ENCODE measurements at regions not wholly inside any gene's neighbourhood (a gene's known extent, or its start where the extent isn't known, plus 50 kb on each side); places are given as distances from the start of the nearest gene placed in this dataset.
A peak's percentile ranks its signal among the peaks of the same experiment; 100 is the strongest.

DNA sequence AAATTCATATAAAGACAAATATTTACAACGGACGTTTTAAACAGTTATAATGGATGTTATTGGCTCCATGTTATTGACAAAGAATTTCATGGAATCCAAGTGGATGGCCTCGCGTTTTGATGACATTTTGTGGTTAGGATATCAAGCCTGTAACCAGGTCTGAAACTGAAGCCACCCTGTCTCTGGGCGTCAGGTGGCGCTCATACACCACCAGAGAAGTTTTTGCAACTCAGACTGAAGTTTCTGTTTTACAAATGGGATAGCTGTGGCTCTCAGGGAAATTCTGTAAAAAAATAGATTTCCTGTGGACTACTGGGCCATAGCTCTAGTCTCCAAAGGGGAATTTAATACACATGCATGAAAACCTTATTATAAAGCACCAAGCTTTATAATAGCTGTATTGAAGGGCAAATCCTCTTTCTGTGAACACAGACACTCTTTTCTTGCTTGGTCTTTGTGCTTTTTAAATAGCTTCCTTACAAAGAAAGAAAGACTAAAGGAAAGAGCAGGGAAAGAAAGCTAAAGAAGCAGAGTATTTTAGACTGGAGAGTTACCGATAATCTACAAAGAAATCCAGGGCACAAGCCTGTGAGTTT is 86.7 kb downstream of the C18orf54 start (continued):
- TF ChIP-seq, protein P1, sequence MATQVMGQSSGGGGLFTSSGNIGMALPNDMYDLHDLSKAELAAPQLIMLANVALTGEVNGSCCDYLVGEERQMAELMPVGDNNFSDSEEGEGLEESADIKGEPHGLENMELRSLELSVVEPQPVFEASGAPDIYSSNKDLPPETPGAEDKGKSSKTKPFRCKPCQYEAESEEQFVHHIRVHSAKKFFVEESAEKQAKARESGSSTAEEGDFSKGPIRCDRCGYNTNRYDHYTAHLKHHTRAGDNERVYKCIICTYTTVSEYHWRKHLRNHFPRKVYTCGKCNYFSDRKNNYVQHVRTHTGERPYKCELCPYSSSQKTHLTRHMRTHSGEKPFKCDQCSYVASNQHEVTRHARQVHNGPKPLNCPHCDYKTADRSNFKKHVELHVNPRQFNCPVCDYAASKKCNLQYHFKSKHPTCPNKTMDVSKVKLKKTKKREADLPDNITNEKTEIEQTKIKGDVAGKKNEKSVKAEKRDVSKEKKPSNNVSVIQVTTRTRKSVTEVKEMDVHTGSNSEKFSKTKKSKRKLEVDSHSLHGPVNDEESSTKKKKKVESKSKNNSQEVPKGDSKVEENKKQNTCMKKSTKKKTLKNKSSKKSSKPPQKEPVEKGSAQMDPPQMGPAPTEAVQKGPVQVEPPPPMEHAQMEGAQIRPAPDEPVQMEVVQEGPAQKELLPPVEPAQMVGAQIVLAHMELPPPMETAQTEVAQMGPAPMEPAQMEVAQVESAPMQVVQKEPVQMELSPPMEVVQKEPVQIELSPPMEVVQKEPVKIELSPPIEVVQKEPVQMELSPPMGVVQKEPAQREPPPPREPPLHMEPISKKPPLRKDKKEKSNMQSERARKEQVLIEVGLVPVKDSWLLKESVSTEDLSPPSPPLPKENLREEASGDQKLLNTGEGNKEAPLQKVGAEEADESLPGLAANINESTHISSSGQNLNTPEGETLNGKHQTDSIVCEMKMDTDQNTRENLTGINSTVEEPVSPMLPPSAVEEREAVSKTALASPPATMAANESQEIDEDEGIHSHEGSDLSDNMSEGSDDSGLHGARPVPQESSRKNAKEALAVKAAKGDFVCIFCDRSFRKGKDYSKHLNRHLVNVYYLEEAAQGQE (IDR thresholded peaks at IDR 0.05; ENCODE audit: borderline replicate concordance), result peak; percentile 43; the same call in 1 of the 2 replicates
- TF ChIP-seq, protein P1 (CRISPR knock-in tag; IDR thresholded peaks at IDR 0.05; ENCODE audit: low read depth), result no peak
- peak; percentile 42; the same call in 1 of the 2 replicates for TF ChIP-seq SMC3 (conservative IDR thresholded peaks at IDR 0.05; ENCODE audit: insufficient read depth, low read depth, low read length)
- no peak for TF ChIP-seq ATF7 (IDR thresholded peaks at IDR 0.05)
- TF ChIP-seq MBD2 (IDR thresholded peaks at IDR 0.05; ENCODE audit: borderline replicate concordance, low read depth), result no peak
- TF ChIP-seq, protein P2, sequence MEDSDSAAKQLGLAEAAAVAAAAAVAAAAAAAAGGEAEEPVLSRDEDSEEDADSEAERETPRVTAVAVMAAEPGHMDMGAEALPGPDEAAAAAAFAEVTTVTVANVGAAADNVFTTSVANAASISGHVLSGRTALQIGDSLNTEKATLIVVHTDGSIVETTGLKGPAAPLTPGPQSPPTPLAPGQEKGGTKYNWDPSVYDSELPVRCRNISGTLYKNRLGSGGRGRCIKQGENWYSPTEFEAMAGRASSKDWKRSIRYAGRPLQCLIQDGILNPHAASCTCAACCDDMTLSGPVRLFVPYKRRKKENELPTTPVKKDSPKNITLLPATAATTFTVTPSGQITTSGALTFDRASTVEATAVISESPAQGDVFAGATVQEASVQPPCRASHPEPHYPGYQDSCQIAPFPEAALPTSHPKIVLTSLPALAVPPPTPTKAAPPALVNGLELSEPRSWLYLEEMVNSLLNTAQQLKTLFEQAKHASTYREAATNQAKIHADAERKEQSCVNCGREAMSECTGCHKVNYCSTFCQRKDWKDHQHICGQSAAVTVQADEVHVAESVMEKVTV (CRISPR knock-in tag; IDR thresholded peaks at IDR 0.05), result peak; percentile 66
- TF ChIP-seq RAD21 (CRISPR knock-in tag; conservative IDR thresholded peaks at IDR 0.05 in 1 of 2, IDR thresholded peaks at IDR 0.05 in 1 of 2), result peak; percentile 74
- TF ChIP-seq, protein P3, sequence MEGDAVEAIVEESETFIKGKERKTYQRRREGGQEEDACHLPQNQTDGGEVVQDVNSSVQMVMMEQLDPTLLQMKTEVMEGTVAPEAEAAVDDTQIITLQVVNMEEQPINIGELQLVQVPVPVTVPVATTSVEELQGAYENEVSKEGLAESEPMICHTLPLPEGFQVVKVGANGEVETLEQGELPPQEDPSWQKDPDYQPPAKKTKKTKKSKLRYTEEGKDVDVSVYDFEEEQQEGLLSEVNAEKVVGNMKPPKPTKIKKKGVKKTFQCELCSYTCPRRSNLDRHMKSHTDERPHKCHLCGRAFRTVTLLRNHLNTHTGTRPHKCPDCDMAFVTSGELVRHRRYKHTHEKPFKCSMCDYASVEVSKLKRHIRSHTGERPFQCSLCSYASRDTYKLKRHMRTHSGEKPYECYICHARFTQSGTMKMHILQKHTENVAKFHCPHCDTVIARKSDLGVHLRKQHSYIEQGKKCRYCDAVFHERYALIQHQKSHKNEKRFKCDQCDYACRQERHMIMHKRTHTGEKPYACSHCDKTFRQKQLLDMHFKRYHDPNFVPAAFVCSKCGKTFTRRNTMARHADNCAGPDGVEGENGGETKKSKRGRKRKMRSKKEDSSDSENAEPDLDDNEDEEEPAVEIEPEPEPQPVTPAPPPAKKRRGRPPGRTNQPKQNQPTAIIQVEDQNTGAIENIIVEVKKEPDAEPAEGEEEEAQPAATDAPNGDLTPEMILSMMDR (IDR thresholded peaks at IDR 0.05 in 2 of 3, conservative IDR thresholded peaks at IDR 0.05 in 1 of 3; ENCODE audit: insufficient read depth in 2 of 3, low read depth in 1 of 3, low read length in 3 of 3), result peak; percentile 57 to 69 (median 59); a peak in 5 of 6 replicates
- TF ChIP-seq HMGN3 (IDR thresholded peaks at IDR 0.05; ENCODE audit: borderline replicate concordance, extremely low read depth, insufficient read length, low read depth, low read length), result no peak
- no peak for TF ChIP-seq ATF1 (CRISPR knock-in tag; IDR thresholded peaks at IDR 0.05)
- no peak for TF ChIP-seq ATF1 (tag; IDR thresholded peaks at IDR 0.05)
